Stimulated activated CD8-positive, alpha-beta memory T cell treated with anti-CD3 and anti-CD28 coated beads, Interleukin-7, amount 100 ng/mL, for 1 hour (primary cell): ENCODE measurements at regions not wholly inside any gene's neighbourhood (a gene's known extent, or its start where the extent isn't known, plus 50 kb on each side); places are given as distances from the start of the nearest gene placed in this dataset.
"Not testable (repeated sequence)": the region's sequence is repeated elsewhere in the genome, so short reads cannot be mapped to it uniquely, and the experiment has no call there.

ENCODE experiments used
- DNase-seq, 2 donors: peaks; one replicate each; pipeline ENCODE4 v3.0.0-alpha.2; 2020; ENCODE audit warnings: low read depth in 2 of 2

DNA sequence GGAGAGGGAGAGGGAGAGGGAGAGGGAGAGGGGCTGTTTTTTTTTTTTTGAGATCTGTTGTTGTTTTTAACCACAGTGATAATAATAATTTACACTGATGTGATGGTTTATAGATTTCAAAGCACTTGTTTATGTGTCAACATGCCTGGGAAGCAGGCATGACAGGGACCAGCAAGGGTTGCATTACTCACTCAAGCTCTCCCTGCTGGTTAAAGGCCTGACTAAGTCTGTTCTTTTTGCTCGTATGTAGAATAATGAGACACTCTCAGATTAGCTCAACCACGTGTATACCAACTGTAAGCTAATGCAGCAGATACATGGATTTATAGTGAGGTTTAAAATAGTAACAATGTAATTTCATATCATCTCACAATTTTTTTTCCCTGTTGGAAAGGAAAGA is 134.6 kb upstream of the BOD1L1 start:
- DNase-seq = no peak

GRCh38 chr4:13763707-13764106 is 136.2 kb upstream of the BOD1L1 start:
- no peak for DNase-seq

DNA sequence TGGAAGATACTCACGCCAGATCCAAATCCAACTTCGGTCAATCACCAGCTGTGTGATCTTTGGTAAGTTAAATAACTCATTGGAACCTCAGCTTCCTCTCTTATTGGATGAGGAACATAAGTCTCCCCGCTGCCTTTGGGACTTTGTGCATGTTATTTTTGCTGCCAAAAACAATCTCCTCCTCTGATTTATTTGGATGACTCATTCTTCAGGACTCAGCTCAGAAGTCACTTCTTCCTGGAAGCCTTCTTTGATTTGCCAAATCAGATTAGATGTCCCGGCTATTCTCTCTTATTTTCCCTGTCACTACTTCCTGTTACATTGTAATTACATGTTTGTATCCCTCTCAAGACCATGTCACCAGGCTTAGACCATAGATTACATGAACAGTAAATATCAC is 138.0 kb upstream of the BOD1L1 start:
- DNase-seq = no peak

GRCh38 chr4:13766761-13767540 is 139.4 kb upstream of the BOD1L1 start:
- no peak for DNase-seq

GRCh38 chr4:13777341-13777740 is 149.8 kb upstream of the BOD1L1 start:
- no peak for DNase-seq

DNA sequence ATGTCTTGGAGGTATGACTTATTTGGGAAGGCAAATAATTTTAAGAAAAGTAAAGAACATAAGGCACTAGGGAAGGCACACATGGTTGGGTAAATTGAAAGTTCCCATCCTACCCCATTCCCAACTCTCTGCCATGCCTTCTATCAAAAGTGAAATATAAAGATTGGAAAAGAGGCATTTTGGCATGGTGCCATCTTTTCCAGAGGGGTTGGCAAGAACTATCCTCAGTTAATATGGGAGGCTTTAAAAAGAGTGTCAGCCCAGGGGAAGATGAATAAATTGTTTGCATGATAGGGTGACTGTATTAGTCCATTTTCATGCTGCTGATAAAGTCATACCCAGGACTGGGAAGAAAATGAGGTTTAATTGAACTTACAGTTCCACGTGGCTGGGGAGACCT is 150.8 kb upstream of the BOD1L1 start:
- DNase-seq = no peak

DNA sequence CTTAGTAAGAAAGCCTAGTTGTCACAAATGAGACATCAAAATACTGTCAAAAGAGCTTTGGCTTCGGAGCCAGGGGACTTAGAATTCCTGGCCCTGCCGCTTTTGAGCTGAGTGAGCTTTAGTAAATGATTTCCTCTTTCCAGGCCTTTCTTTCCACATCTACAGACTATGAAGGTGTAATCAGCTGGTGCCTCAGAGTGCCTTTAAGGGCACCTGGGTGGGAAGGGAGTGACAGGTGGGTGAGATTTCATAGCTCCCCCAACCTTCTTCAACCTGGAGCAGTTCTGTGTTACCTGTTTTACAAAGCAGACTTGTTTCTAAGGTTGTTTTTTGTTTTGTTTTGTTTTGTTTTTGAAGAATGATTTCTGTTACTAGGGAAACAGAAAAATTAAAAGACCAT is 154.7 kb upstream of the BOD1L1 start:
- DNase-seq = no peak

GRCh38 chr4:13783800-13784411 is 156.4 kb upstream of the BOD1L1 start:
- DNase-seq = no peak

DNA sequence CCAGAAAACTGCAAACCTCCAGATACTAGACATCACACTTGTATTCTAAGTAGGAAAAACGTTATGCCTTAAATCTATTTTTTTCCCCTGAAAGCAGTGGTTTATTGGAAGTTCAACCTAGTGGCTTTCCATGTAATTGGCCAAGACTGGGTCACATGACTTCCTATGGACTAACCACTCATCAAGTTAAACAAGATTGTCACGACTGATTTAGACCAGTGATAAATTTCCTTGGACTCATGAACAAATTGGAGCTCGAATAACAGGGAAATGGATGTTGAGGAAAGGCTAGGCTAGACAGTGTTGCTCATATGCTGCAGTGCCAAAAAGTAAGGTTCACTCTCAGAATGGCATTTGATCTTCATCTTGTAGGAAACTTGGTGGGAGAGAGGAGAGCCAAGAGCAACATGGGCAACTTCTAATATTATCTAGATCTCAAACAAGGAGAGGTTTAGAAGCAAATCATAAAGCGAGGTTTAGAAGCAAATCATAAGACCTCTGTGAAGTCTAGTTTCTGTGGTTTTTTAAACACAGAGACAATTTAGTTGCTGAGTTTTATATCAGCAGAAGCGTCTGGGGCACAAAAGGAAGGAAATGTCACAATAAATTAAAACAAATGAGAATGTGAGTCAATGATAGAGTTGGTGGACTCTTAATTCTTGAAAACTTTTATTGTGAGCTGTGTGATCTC is 165.6 kb upstream of the BOD1L1 start:
- DNase-seq = no peak

GRCh38 chr4:13794819-13795565 is 167.5 kb upstream of the BOD1L1 start:
- no peak for DNase-seq

GRCh38 chr4:13797061-13797460 is 169.5 kb upstream of the BOD1L1 start:
- DNase-seq = no peak

DNA sequence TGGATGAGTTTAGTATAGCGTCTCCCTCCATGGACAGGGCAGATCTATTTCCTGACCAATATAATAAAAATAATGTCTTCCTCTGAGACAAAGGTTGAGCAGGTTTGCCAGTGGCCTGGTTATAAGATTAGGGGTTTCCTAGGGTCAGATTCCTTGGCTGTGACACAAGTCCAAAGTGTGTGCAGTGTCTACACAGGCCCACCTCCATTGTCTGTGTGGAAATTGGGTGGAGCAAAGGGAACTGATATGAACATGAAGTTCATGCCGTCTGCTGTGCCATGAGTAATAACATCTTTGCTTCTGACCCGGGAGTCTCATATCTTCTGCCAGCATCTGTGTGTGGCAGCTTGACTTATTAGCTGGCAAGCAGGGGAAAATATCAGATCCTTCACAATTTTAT is 187.7 kb upstream of the BOD1L1 start:
- no peak for DNase-seq

GRCh38 chr4:13816472-13816871 is 188.9 kb upstream of the BOD1L1 start:
- no peak for DNase-seq

- no peak for DNase-seq
Observed at GRCh38 chr4:13821522-13821921, 194.0 kb upstream of the BOD1L1 start.

- DNase-seq = not testable (repeated sequence)
Observed at GRCh38 chr4:13825822-13826221, 198.3 kb upstream of the BOD1L1 start.

- no peak for DNase-seq
Observed at GRCh38 chr4:13829457-13829856, 201.9 kb upstream of the BOD1L1 start.

DNA sequence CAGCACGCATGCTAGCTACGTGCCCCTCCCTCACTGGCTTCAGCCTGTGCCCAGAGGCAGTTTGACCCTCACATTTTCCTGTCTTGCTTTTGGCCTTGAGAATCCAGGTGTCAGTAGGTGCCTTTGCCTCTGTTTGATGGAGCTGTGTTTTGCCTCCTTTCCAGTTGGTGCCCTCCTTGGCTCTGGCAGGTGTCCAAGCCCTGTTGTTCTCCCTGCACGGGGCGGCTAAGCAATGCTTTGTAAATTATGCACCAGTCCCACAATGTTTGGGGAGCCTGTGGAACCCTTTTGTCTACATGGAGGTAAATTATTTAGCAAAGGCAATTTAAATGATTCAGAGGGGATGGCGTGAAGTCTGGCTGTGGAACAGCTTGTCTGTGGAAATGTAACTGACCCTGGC is 202.9 kb upstream of the BOD1L1 start:
- no peak for DNase-seq

DNA sequence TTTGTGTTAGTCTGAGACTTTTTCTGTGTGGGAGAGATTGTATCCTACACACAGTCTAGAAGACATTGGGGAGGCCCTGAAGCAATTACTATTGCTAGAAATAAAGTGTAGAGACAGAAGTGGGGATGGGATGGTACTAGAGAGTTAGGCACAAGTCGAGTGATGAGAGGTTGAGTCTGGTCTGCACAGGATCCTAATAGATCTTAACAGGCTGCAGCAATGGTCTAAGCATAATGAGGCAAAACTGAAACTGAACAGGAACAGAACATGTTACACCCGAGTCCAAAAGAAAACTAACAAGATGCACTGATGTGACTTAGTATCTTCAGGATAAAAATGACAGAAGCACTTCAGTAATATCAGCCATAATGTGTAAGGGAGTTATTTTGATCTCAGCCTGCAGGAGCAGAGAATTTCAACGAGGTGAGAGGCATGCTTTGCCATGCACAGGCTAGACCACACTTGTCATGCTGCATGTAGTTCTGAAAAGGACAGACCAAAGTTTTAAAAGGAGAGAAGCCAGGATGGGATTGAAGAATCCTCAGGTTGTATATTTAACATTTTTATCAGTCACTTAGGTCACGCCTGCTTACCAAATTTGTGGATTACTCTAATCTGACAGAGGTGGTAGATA is 205.8 kb upstream of the BOD1L1 start:
- DNase-seq = no peak

GRCh38 chr4:13836946-13837912 is 209.7 kb upstream of the BOD1L1 start:
- DNase-seq = no peak

DNA sequence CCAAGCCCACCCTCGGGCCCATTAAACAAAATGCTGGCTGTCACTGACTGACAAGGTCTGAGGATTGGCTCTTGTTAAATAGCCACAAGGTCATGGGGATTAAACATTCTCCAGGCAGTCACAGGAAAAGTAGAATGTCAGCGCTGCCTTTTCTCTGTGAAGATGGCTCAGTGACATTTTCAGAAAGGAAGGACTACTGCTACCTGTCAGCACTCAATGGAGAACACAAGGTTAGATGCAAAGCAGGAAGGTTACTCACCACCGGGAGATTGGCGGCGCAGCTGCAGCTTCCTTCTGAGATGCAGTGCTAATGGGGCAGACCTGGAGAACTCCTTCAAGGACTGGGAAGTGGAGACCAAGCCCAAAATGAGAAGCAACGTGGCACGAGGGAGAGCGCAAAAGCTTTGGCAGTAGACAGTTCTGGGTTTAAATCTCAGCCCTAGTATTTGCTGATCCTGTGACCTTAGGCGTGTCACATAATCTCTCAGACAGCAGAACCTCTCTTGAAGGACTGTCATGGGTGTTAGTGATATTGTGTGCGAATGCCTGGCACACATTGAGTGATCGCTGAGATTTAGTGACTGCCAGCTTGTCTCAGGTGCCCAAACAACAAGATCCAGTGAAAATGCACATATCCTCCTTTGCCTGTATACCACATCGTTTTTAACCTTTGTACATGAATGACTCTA is 213.1 kb upstream of the BOD1L1 start:
- DNase-seq = no peak
